ENCODE measurements at regions not wholly inside any gene's neighbourhood (a gene's known extent, or its start where the extent isn't known, plus 50 kb on each side); places are given as distances from the start of the nearest gene placed in this dataset.
"Not testable (repeated sequence)": the region's sequence is repeated elsewhere in the genome, so short reads cannot be mapped to it uniquely, and the experiment has no call there.

GRCh38 chr16:29061467-29061921, 76.6 kb downstream of the LAT start:
- H3K27me3 Mint-ChIP-seq (ENCODE audit: low read depth); intact Hi-C loops (cut with micrococcal nuclease); H3K27ac Mint-ChIP-seq; H3K4me1 Mint-ChIP-seq (ENCODE audit: low read depth); H3K36me3 Mint-ChIP-seq (ENCODE audit: low read depth); H3K4me3 Mint-ChIP-seq; DNase-seq; CTCF ChIA-PET; H3K9me3 Mint-ChIP-seq: not testable (repeated sequence)

GRCh38 chr16:29060022-29060810, 75.4 kb downstream of the LAT start:
- H3K36me3 Mint-ChIP-seq (ENCODE audit: low read depth); DNase-seq; CTCF ChIA-PET; intact Hi-C loops (cut with micrococcal nuclease); H3K27ac Mint-ChIP-seq; H3K4me3 Mint-ChIP-seq; H3K4me1 Mint-ChIP-seq (ENCODE audit: low read depth); H3K27me3 Mint-ChIP-seq (ENCODE audit: low read depth); H3K9me3 Mint-ChIP-seq: not testable (repeated sequence)

GRCh38 chr16:29059575-29059974, 74.7 kb downstream of the LAT start:
- H3K4me1 Mint-ChIP-seq (ENCODE audit: low read depth); intact Hi-C loops (cut with micrococcal nuclease); CTCF ChIA-PET: not testable (repeated sequence)

More at GRCh38 chr16:29059575-29059974, 74.7 kb downstream of the LAT start:
- not testable (repeated sequence) for H3K4me3 Mint-ChIP-seq; H3K36me3 Mint-ChIP-seq (ENCODE audit: low read depth); H3K9me3 Mint-ChIP-seq; DNase-seq; H3K27me3 Mint-ChIP-seq (ENCODE audit: low read depth); H3K27ac Mint-ChIP-seq
